ENCODE measurements at regions not wholly inside any gene's neighbourhood (a gene's known extent, or its start where the extent isn't known, plus 50 kb on each side); places are given as distances from the start of the nearest gene placed in this dataset.

DNA sequence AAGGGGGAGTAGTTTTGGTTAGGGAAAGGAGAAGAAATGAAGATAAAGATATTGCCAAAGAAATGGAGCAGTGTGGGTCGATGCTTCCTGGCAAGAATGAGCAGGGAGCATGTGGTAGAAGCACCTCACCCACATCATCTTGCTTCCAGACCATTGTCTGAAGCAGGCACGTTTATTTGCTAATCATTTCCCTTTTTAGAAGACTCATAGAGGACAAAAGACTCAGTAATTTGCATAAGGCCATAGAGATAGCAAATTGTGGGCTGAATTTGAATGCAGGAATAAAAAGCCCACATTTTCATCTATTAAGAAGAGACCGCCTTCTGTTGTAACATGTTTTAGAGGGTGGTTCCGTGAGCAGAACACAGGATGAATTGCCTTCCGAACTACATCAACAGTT is 275.2 kb upstream of the FAT4 start:
- ATAC-seq (replicated peaks in 1 of 4) = no peak
- Histone ChIP-seq H3K4me3 (ENCODE audit: control insufficient read depth in 1 of 2, extremely low read depth in 1 of 2, low read length in 1 of 2) (no peak overlapping the region), H3K9me3 (no peaks in the 10 kb centered on the region), H3K27ac (ENCODE audit: low read length) (no peak overlapping the region), H3K4me1 (ENCODE audit: control insufficient read depth in 1 of 2, extremely low read depth in 1 of 2, insufficient read depth in 2 of 2, low read length in 2 of 2) (no peaks in the 10 kb centered on the region), H3K27me3 (replicated peaks in 1 of 2; ENCODE audit: control insufficient read depth in 2 of 2, extremely low read depth in 1 of 2, insufficient read depth in 2 of 2, low read length in 1 of 2) (no peaks in the 10 kb centered on the region), H3K36me3 (ENCODE audit: control insufficient read depth in 2 of 2, extremely low read depth in 1 of 2, insufficient read depth in 1 of 2, low read length in 1 of 2) (no peaks in the 10 kb centered on the region)
- no peak overlapping the region for H3K4me3 Mint-ChIP-seq
- H3K27ac Mint-ChIP-seq = no peak overlapping the region
- POLR2A ChIA-PET = interaction anchor here in 1 of 2 donors (0.6 kb wide), 1 partner anchor 30 kb away, joined by 3 read pairs; no protein-coding TSS in a partner anchor
- H3K36me3 Mint-ChIP-seq = no peaks in the 10 kb centered on the region
- DNase-seq = no peak
- H3K27me3 Mint-ChIP-seq = no peaks in the 10 kb centered on the region
- no peaks in the 10 kb centered on the region for H3K4me1 Mint-ChIP-seq
- no CpG with 5 or more reads among the region's 5 CpGs for WGBS (ENCODE audit: insufficient coverage)
- CTCF ChIA-PET = no interaction called here
- peaks cover 3 to 8% (median 4%) of the 10 kb centered on the region in 3 donors for H3K9me3 Mint-ChIP-seq

DNA sequence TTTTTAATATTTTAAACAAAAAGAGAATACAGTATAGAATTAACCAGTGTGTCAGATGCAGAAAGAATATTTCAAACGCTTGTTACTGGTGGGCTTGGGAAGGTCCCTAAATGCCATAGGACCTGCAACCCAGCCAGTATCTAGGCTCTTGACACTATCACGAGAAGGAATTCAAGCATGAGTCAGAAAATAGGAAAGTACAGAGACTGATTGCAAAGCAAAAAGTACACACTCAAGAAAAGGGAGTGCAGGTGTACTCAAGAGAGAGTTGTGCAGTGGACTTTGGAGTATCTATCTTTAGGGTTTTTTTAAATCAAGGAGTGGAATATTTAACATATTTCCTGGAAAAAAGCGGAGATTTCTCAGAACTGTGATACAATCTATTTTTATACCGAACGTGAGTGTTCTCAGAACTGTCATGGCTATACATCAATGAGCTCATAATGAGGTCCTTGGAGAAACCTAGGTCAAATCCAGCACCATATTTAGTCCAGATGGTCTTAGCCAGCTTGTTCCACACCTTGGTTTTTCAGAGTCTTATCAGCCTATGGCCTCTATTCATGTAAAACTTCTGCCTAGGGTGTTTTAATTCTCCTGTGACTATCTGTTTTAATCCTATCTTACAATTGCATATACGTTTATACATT is 291.8 kb upstream of the FAT4 start:
- H3K9me3 ChIP-seq = peaks cover 3% of the 10 kb centered on the region
- no peaks in the 10 kb centered on the region for H3K4me1 ChIP-seq (ENCODE audit: control insufficient read depth in 1 of 2, extremely low read depth in 1 of 2, insufficient read depth in 2 of 2, low read length in 2 of 2)
- 71% methylated on average over 3 of the region's 6 CpGs for WGBS (ENCODE audit: insufficient coverage)
- H3K36me3 Mint-ChIP-seq = no peaks in the 10 kb centered on the region
- H3K4me3 Mint-ChIP-seq = no peak overlapping the region
- H3K27ac Mint-ChIP-seq = no peak overlapping the region
- no peak overlapping the region for H3K27ac ChIP-seq (ENCODE audit: low read length)
- ATAC-seq (replicated peaks in 1 of 4) (no peak), DNase-seq (no peak)
- no peaks in the 10 kb centered on the region for H3K4me1 Mint-ChIP-seq
- H3K36me3 ChIP-seq (ENCODE audit: control insufficient read depth in 2 of 2, extremely low read depth in 1 of 2, insufficient read depth in 1 of 2, low read length in 1 of 2) = no peaks in the 10 kb centered on the region
- POLR2A ChIA-PET = no interaction called here
- H3K9me3 Mint-ChIP-seq = peaks cover 3 to 8% (median 6%) of the 10 kb centered on the region in 3 donors
- H3K27me3 ChIP-seq (replicated peaks in 1 of 2; ENCODE audit: control insufficient read depth in 2 of 2, extremely low read depth in 1 of 2, insufficient read depth in 2 of 2, low read length in 1 of 2) = no peaks in the 10 kb centered on the region
- H3K4me3 ChIP-seq (ENCODE audit: control insufficient read depth in 1 of 2, extremely low read depth in 1 of 2, low read length in 1 of 2) = no peak overlapping the region
- no peaks in the 10 kb centered on the region for H3K27me3 Mint-ChIP-seq
- CTCF ChIA-PET = no interaction called here

- POLR2A ChIA-PET = no interaction called here
- no peak overlapping the region for H3K27ac ChIP-seq (ENCODE audit: low read length)
- no peak for ATAC-seq (replicated peaks in 1 of 4)
- no peaks in the 10 kb centered on the region for H3K27me3 Mint-ChIP-seq
- CTCF ChIA-PET = no interaction called here
- no peaks in the 10 kb centered on the region for H3K27me3 ChIP-seq (replicated peaks in 1 of 2; ENCODE audit: control insufficient read depth in 2 of 2, extremely low read depth in 1 of 2, insufficient read depth in 2 of 2, low read length in 1 of 2)
- no peak for DNase-seq
- no peak overlapping the region for H3K27ac Mint-ChIP-seq
- H3K36me3 ChIP-seq (ENCODE audit: control insufficient read depth in 2 of 2, extremely low read depth in 1 of 2, insufficient read depth in 1 of 2, low read length in 1 of 2) = no peaks in the 10 kb centered on the region
- peaks cover 3 to 8% (median 7%) of the 10 kb centered on the region in 3 donors for H3K9me3 Mint-ChIP-seq
- no peak overlapping the region for H3K4me3 Mint-ChIP-seq
- no peaks in the 10 kb centered on the region for H3K4me1 ChIP-seq (ENCODE audit: control insufficient read depth in 1 of 2, extremely low read depth in 1 of 2, insufficient read depth in 2 of 2, low read length in 2 of 2)
- no CpG with 5 or more reads among the region's 1 CpG for WGBS (ENCODE audit: insufficient coverage)
- no peaks in the 10 kb centered on the region for H3K36me3 Mint-ChIP-seq
- peaks cover 3% of the 10 kb centered on the region for H3K9me3 ChIP-seq
- H3K4me1 Mint-ChIP-seq = no peaks in the 10 kb centered on the region
- H3K4me3 ChIP-seq (ENCODE audit: control insufficient read depth in 1 of 2, extremely low read depth in 1 of 2, low read length in 1 of 2) = no peak overlapping the region
Measured at GRCh38 chr4:125021189-125021588, 293.6 kb upstream of the FAT4 start.

GRCh38 chr4:125020089-125021034 is 294.4 kb upstream of the FAT4 start:
- Mint-ChIP-seq H3K4me1 (no peaks in the 10 kb centered on the region), H3K27ac (no peak overlapping the region), H3K9me3 (peaks cover 6 to 11% (median 8%) of the 10 kb centered on the region in 3 donors), H3K4me3 (no peak overlapping the region), H3K27me3 (no peaks in the 10 kb centered on the region), H3K36me3 (no peaks in the 10 kb centered on the region)
- Histone ChIP-seq H3K36me3 (ENCODE audit: control insufficient read depth in 2 of 2, extremely low read depth in 1 of 2, insufficient read depth in 1 of 2, low read length in 1 of 2) (no peaks in the 10 kb centered on the region), H3K27ac (ENCODE audit: low read length) (no peak overlapping the region), H3K4me1 (ENCODE audit: control insufficient read depth in 1 of 2, extremely low read depth in 1 of 2, insufficient read depth in 2 of 2, low read length in 2 of 2) (no peaks in the 10 kb centered on the region), H3K9me3 (peaks cover 3% of the 10 kb centered on the region), H3K4me3 (ENCODE audit: control insufficient read depth in 1 of 2, extremely low read depth in 1 of 2, low read length in 1 of 2) (no peak overlapping the region), H3K27me3 (replicated peaks in 1 of 2; ENCODE audit: control insufficient read depth in 2 of 2, extremely low read depth in 1 of 2, insufficient read depth in 2 of 2, low read length in 1 of 2) (no peaks in the 10 kb centered on the region)
- ChIA-PET CTCF (no interaction called here), POLR2A (no interaction called here)
- WGBS (ENCODE audit: insufficient coverage) = no CpG with 5 or more reads among the region's 2 CpGs
- ATAC-seq (replicated peaks in 1 of 4) = no peak
- DNase-seq = no peak

- Mint-ChIP-seq H3K4me3 (no peak overlapping the region), H3K27ac (no peak overlapping the region), H3K4me1 (no peaks in the 10 kb centered on the region), H3K36me3 (no peaks in the 10 kb centered on the region), H3K27me3 (no peaks in the 10 kb centered on the region), H3K9me3 (peaks cover 4 to 17% (median 6%) of the 10 kb centered on the region in 3 donors)
- DNase-seq = no peak
- peaks cover 3% of the 10 kb centered on the region for H3K9me3 ChIP-seq
- H3K4me3 ChIP-seq (ENCODE audit: control insufficient read depth in 1 of 2, extremely low read depth in 1 of 2, low read length in 1 of 2) = no peak overlapping the region
- no peaks in the 10 kb centered on the region for H3K27me3 ChIP-seq (replicated peaks in 1 of 2; ENCODE audit: control insufficient read depth in 2 of 2, extremely low read depth in 1 of 2, insufficient read depth in 2 of 2, low read length in 1 of 2)
- ChIA-PET CTCF (no interaction called here), POLR2A (no interaction called here)
- ATAC-seq (replicated peaks in 1 of 4) = no peak
- no CpG with 5 or more reads among the region's 5 CpGs for WGBS (ENCODE audit: insufficient coverage)
- no peaks in the 10 kb centered on the region for H3K4me1 ChIP-seq (ENCODE audit: control insufficient read depth in 1 of 2, extremely low read depth in 1 of 2, insufficient read depth in 2 of 2, low read length in 2 of 2)
- H3K27ac ChIP-seq (ENCODE audit: low read length) = no peak overlapping the region
- no peaks in the 10 kb centered on the region for H3K36me3 ChIP-seq (ENCODE audit: control insufficient read depth in 2 of 2, extremely low read depth in 1 of 2, insufficient read depth in 1 of 2, low read length in 1 of 2)
Measured at GRCh38 chr4:125016892-125017299, 297.9 kb upstream of the FAT4 start.

- no peak for ATAC-seq (replicated peaks in 1 of 4)
- Mint-ChIP-seq H3K9me3 (peaks cover 0 to 16% (median 3%) of the 10 kb centered on the region in 3 donors), H3K4me3 (no peak overlapping the region), H3K27ac (no peak overlapping the region), H3K36me3 (no peaks in the 10 kb centered on the region), H3K4me1 (no peaks in the 10 kb centered on the region), H3K27me3 (no peaks in the 10 kb centered on the region)
- H3K27me3 ChIP-seq (replicated peaks in 1 of 2; ENCODE audit: control insufficient read depth in 2 of 2, extremely low read depth in 1 of 2, insufficient read depth in 2 of 2, low read length in 1 of 2) = no peaks in the 10 kb centered on the region
- H3K36me3 ChIP-seq (ENCODE audit: control insufficient read depth in 2 of 2, extremely low read depth in 1 of 2, insufficient read depth in 1 of 2, low read length in 1 of 2) = no peaks in the 10 kb centered on the region
- CTCF ChIA-PET = no interaction called here
- no peak overlapping the region for H3K27ac ChIP-seq (ENCODE audit: low read length)
- POLR2A ChIA-PET = no interaction called here
- no peaks in the 10 kb centered on the region for H3K4me1 ChIP-seq (ENCODE audit: control insufficient read depth in 1 of 2, extremely low read depth in 1 of 2, insufficient read depth in 2 of 2, low read length in 2 of 2)
- 50% methylated on average over 1 of the region's 1 CpG for WGBS (ENCODE audit: insufficient coverage)
- no peak for DNase-seq
- no peaks in the 10 kb centered on the region for H3K9me3 ChIP-seq
- no peak overlapping the region for H3K4me3 ChIP-seq (ENCODE audit: control insufficient read depth in 1 of 2, extremely low read depth in 1 of 2, low read length in 1 of 2)
Measured at GRCh38 chr4:125013891-125014290, 300.9 kb upstream of the FAT4 start.
